HG03139 (cell line): ENCODE measurements at regions not wholly inside any gene's neighbourhood (a gene's known extent, or its start where the extent isn't known, plus 50 kb on each side); places are given as distances from the start of the nearest gene placed in this dataset.
"Not testable (repeated sequence)": the region's sequence is repeated elsewhere in the genome, so short reads cannot be mapped to it uniquely, and the experiment has no call there.

Source experiments
- ATAC-seq: cut with Tn5 transposase; IDR thresholded peaks from one replicate; pipeline ENCODE4 v1.9.1; 2021; ENCODE audit not compliant: unreplicated experiment

DNA sequence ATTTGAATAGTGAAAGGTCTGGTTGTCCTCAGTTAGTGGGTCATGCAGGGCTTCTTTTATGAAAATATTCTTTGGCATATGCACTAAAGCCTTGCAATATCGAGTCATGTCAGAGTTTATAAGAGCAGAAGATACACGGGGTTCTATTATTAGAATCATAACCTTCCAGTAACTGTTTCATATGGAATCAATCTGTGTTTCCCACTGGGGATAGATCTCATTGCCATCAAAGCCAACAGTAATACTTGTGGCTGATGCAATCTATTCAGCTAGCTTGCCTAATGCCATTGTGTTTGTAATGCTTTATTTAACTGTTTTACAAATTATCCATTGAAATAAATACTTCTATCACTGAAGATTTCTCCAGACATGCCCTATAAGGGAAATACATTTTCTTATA, 746.9 kb upstream of the PCDH9 start:
- ATAC-seq: no peak

DNA sequence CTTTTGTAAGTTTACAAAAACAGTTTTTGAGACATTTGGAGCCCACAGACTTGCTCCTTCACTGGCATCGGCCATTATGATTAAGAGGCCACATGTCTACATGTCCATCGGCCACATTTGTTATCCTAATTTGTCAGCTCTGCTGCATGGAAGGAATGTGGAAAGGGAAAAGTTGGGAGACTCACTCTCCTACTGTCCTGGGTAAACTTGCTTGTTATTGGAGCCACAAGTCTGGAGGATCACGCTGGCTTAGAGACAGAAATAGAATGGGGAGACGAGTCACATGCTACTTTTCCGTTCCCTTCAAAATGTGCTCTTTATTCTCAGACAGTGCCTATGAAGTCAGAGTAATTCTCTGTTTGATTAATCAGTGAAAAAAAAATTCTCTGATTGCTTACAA, 741.2 kb upstream of the PCDH9 start:
- ATAC-seq: no peak

DNA sequence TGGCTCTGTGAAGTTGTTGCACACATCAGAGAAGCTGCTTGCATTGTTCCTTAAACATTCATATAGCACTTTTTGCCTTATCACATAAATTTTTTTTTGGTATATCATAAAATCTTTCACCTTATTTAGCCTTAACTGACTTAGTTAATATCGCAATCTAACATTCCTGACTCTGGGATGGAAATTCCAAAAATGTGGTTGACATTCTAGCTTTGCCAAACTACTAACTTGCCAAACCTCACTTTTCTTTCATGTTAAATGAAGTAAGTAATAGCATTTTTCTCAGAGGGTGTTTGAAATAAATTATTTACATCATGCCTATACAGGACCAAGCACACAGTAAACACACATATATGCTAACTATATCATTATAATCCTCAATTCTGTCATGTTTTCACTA, 736.9 kb upstream of the PCDH9 start:
- no peak for ATAC-seq

DNA sequence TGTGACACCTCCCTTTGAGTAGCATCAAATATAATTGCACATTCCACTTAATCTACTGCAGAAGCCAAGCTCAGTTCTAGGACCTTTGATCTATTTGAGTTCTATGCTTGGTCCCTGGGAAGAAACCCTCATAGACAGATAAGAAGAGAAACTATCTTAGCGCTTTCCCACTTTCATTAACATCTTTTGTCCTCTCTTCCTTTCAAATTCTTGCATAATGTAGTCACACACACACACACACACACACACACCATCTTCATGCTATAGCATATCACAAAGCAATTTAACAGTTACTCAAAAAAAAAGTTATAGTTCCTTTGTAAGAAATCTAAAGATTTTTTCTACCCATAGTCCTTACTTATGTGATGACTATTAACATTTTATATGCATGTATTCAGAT, 735.9 kb upstream of the PCDH9 start:
- no peak for ATAC-seq

DNA sequence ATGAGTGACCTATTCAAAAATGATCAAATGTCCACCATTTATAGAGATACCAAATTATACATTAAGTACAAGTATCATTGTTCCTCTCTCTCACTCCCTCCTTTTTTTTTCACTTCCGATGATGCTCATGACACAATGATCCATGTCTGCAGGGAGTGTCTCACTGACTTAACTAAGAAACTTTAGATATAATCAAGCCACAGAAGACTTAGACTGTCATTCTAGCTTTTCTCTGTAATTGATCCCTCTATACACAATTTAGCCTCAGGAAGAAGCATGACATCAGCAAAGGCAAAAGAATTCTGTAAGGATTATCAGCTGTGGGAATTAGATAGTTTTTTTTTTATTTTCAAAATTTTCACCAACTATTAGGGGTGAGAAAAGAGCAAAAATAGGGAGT, 734.9 kb upstream of the PCDH9 start:
- ATAC-seq: no peak

DNA sequence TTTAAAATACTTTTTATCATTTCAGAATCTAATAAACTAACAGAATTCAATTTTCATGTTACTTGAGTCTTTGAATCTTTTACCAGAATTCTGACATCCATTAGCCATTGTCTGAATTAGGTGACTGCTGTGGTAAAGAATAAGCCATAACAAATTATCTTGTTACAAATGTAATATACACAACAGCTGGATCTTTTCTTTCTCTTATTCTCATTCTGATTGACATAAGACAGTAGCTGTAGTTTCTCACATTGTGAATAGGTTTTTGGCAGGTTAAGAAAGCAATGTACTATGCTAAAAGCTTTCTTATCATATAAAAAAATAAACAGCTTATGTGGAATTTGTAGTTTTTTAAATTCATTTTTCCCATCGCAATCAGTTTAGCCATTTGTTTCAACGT, 734.0 kb upstream of the PCDH9 start:
- no peak for ATAC-seq

DNA sequence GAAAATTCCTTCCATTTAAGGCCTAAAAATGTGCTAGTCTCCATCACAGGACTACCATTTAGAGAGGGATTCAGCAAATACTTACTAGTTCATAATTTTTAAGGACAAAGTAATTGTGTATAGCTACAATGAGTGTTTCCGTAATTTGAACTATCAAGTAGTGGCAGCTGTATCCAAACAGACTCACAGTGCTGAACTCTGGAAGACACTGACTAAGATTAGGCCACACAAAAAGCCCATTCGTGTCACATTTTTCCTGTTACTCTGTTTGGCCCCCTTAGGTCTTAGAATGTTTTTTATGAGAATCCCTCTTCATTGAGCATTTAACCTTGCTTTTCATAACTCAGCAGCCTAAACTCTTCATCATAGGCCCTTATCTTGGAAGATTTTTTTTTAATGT, 731.2 kb upstream of the PCDH9 start:
- no peak for ATAC-seq

DNA sequence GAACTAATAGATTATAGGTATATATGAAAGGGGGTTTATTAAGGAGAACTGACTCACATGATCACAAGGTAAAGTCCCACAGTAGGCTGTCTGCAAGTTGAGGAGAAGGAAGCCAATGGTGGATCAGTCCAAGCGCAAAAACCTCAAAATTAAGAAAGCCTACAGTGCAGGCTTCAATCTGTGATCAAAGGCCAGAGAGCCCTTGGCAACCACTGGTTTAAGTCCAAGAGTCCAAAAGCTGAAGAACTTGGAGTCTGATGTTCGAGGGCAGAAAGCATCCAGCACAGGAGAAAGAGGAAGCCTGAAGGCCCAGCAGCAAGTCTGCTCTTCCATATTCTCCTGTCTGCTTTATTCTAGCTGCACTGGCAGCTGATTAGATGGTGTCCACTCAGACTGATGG, 721.3 kb upstream of the PCDH9 start:
- ATAC-seq: no peak

DNA sequence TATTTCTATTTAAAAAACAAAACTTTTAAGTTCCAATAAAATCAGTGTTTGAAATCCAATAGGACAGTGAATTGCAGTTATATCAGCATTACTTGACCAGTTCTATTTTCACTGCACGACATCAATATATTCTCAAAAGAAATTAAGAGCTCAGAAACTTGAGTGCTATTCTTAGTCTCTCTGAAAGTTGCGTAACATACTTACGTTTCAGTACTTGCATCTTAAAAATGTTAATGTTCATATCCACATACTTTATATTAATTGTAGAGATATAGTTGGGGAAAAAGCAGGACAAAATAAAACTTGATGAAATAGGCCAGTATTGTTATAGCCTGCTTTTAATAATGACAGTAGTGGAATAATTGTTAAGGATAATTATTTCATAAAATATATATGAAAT, 720.5 kb upstream of the PCDH9 start:
- ATAC-seq: no peak

DNA sequence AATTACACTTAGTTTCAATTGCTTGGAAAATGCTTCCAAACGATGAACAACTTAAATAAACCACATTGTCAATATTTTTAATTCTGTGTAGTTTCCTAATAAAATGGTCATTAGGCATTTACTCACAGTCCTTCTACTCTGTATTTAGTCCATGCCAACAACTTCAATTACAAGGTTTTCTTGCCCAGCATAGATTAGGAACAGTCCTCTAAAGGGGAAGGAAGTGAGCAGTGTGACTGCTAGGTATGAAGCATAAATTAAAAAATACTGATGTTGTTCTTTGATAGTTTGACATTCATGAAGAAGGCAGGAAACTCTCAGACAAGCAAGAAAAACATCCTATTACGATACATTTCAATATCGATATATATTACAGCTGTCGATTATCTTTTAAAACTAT, 716.0 kb upstream of the PCDH9 start:
- no peak for ATAC-seq

DNA sequence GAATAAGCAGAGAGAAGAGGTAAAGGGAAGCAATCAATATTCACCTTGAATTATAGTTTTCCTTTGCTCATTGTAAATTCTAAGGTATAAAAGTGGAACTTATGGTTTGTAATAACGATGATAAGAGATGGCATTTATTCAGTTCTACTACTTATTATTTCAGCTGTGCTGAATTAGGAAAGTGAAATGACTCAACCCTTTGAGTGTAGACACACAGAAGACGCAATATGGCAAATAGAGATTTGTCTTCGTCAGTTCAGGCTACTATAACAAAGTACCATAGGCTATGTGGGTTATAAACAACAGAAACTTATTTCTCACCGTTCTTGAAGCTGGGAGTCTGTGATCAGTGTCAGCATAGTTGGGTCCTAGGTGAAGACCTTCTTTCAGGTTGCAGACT, 713.0 kb upstream of the PCDH9 start:
- ATAC-seq: no peak

DNA sequence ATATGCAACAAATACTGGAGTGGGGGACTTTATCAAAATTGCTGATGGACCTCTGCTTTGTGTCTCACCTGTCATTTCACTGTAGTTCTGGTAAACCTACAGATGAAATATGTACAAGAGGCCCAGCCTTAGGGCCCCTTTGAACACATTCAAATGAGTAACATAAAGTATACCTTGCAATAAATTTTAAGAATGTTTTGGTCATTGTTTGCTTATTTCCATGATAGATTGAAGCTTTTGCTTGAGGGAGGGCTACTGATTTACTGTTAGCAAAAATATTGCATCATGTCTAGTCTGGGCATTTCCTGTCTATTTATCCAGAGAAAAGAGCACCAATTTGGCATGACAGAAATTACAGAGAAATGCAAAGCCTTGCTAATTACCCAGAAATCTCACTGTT, 705.5 kb upstream of the PCDH9 start:
- ATAC-seq: no peak

DNA sequence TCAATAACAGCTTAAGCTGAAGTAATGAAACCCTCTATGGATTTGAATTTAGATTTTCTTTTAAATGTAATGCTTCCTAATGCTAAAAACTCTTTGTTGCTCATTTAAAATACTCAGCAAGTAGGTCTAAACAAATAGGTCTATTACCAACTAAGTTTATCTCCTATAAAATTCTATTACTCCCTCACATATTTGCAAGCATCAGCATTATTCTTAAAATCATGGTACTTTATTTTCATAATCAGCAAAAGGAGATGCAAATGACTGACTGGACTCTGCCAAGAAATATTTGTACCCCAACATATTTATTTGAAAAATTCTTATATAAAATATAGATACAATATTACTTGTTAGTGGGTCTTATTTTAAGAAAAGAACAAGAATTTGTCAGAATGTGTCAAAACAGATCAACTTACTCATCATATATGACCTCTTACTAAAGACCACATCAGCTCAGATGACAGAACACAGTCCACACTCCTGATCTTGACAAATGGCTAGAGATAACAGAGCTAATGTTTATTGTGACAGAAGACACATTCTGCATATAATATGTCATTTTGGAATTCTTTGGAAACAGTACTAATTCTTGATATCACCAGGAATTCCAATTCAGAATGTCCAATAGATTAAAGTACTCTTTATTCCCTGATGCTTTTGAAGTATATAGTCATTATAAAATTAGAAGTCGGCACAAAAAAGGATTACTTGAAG, 704.6 kb upstream of the PCDH9 start:
- no peak for ATAC-seq

DNA sequence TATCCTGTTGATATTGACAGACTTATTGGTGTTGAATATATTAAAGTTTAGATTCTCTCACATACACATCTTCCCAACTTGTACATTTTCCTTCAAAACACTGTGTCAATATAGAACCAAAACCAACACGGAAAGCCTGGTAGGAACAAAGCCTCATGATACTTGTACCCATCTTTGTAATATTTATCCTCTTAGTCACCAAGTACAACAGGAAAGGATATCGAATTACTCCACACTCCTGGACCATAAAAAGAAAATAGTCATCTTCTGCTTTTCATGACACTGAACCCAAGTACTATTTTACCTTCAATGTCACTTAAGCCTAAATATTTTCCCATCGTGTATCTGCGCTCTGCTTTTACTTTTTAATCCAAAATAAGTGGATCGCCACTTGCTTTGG, 702.9 kb upstream of the PCDH9 start:
- no peak for ATAC-seq

DNA sequence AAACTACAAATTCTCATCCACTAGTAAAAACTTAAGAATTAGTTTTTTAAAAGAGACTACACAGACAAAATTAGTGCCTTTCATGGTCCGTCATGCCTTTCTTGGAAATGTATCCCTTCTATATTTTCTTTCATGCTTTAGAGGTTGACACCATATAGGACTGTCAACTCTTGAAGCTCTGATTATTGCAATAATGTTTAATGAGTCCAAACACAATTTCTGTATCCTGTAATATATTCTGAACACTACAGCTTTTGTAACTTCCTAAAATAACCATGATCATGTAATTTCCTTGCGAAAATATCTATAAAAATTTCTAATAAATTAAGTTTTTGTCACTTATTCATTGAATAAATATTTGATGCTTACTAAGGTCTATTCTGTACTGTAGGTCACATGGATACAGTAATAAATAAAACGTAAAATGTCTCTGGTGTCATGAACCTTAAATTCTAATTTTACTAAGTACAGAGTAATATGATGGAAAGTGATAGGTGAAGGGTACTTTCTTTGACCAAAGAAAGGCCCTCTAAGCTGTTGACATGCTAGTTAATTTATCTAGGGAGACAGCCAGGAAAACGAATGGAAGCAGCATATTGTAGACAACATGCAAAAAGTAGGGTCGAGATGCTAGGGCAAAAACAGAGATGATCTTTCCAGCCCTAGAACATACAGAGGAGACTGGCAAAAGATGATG, 687.3 kb upstream of the PCDH9 start:
- ATAC-seq: no peak

DNA sequence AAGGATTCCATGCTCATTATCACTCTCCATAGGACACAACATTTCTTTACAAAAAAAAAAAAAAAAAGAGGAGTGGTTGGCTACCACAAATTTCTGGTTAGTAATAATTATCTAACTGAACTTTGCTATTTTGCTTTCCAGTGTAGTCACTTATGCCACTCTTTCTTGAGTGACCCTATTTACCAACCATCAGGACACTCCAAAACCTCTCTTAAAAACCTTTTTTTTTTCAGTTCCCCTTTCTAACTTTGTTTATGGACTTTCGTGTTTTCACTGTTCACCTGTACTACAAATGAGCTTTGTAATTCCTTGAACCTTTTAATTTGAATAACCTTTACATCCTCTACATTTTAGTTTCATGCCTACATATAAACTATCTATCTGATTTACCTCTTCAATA, 686.5 kb upstream of the PCDH9 start:
- no peak for ATAC-seq

DNA sequence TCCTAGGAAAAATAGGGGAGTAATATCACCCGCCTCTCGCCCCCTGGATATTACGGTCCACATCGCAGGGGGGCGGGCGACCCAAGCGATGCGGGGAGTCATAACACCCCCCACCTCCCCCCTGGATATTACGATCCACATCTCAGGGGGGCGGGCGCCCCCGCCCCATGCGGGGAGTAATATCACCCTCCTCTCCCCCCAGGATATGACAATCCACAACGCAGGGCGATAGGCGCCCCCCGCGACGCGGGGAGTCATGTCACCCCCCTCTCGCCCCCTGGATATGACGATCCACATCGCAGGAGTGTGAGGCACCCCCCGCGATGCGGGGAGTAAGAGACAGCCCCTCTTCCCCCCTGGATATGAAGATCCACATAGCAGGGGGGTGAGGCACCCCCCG, 684.4 kb upstream of the PCDH9 start:
- no peak for ATAC-seq

DNA sequence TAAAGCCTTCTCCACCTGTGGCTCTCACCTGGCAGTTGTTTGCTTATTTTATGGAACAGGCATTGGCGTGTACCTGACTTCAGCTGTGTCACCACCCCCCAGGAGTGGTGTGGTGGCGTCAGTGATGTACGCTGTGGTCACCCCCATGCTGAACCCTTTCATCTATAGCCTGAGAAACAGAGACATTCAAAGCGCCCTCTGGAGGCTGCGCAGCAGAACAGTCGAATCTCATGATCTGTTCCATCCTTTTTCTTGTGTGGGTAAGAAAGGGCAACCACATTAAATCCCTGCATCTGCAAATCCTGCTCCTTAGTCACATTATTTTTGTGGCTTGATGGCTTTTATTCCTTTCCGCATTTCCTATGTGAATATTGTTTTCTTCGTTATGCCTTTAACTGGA, 672.8 kb upstream of the PCDH9 start:
- ATAC-seq: not testable (repeated sequence)

DNA sequence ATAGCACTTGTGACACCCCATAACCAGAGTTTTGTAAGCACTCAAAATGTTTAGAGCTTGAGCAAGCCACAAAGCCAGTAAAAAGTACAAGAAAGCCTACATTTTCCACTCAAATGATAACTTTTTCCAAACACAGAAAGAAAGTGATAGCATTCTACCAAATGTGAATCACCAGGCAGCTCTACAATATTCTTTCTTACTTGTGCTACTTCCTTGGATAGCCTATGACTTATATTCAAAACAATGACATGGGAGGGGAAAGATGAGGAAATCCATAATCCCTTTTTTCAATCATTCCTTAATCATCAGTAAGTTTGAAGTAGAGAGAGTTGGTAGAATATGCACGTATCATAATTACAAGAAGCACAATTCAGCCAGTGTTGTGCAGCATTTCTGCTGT, 650.8 kb upstream of the PCDH9 start:
- no peak for ATAC-seq

DNA sequence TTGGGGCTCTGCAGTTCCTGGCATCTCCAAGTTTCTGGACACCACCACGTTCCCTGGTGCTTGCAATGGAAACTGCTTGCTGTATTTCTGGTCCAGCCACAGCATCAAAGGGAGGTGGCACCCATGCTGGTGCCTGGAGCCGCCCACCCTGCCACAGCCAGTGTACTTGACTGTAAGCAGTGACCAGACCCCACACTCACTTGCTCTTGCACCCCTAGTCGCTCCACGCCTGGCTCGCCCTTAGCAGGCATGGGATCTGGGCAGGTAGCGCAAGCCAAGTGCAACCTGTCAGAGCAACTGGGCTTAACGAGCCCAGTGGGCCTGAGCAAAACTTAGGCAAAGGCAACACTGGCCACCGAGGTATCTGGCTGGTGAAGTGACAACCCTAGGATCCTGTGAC, 648.2 kb upstream of the PCDH9 start:
- no peak for ATAC-seq

DNA sequence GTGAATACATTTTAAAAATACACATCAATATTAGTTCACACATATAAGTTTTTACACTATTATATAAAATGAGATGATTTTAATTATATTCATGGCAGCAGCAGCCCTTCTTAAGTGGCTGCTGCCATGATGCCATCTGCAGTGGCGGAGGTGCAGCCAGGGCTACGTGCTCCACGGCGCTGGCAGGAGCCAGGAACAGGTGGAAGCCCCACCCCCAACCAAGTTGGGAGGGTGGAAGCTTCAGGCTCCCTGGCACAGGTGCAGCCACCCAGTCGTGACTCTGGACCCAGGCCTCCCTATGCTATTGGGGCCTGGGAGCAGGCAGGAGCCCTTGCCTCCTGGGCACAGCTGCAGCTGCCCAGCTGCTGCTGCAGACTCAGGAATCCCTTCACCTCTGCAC, 646.9 kb upstream of the PCDH9 start:
- no peak for ATAC-seq

DNA sequence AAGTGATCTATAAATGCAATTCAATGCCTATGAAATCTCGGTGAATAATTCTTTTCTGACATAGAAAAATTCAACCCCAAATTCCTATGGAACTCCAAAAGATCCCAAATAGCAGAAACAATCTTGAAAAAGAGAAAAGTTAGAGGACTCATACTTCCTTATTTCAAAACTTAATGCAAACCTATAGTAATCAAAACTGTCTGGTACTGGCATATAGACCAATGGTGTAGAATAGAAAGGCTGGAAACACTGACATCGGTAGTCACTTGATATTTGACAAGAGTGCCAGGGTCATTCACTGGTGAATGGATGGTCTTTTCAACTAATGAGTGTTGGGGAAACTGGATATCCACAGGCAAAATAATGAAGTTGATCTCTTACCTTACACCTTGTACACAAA, 637.1 kb upstream of the PCDH9 start:
- no peak for ATAC-seq

DNA sequence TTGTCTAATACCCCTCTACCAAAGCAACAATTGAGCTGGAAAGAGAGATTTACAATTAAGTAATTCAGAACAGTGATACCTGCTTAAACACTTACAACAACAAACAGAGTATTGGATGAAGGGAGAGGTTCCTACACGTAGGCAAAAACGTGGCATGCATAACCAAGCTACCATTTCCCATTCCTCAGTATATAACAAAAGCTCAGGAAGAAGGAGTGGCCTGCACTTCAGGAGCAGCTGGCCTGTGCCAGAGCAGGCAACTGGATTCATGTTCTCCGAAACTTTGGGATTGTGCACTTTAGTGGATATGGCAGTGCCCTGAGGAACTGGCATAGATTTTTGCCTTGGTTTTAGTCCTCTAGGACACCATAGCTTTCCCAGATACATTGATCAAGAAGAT, 630.2 kb upstream of the PCDH9 start:
- ATAC-seq: no peak
